ENCODE measurements at regions not wholly inside any gene's neighbourhood (a gene's known extent, or its start where the extent isn't known, plus 50 kb on each side); places are given as distances from the start of the nearest gene placed in this dataset.

- TF ChIP-seq EP300 (IDR thresholded peaks at IDR 0.05; ENCODE audit: borderline replicate concordance): no peak
- TF ChIP-seq NFIC (IDR thresholded peaks at IDR 0.05): no peak
- no peak for TF ChIP-seq TAF1 (IDR thresholded peaks at IDR 0.05; ENCODE audit: low read depth)
- no peak for TF ChIP-seq CEBPB (IDR thresholded peaks at IDR 0.05)
- TF ChIP-seq EGR1 (IDR thresholded peaks at IDR 0.05): no peak
- no peak for TF ChIP-seq TEAD4 (IDR thresholded peaks at IDR 0.05)
- TF ChIP-seq FOXM1 (IDR thresholded peaks at IDR 0.05; ENCODE audit: borderline replicate concordance, low read depth): no peak
- no peak for TF ChIP-seq USF1 (IDR thresholded peaks at IDR 0.05)
Observed at GRCh38 chr19:31910224-31910623, 435.2 kb upstream of the ZNF507 start.

GRCh38 chr19:31911577-31911976 lies 433.8 kb upstream of the ZNF507 start:
- TF ChIP-seq REST (IDR thresholded peaks at IDR 0.05; ENCODE audit: low read depth) (no peak), TEAD4 (IDR thresholded peaks at IDR 0.05) (no peak), FOXM1 (IDR thresholded peaks at IDR 0.05; ENCODE audit: borderline replicate concordance, low read depth) (no peak), RAD21 (IDR thresholded peaks at IDR 0.05; ENCODE audit: low read depth) (no peak), MAX (IDR thresholded peaks at IDR 0.05) (no peak), TCF12 (IDR thresholded peaks at IDR 0.05; ENCODE audit: low read depth) (no peak), YY1 (IDR thresholded peaks at IDR 0.05; ENCODE audit: low read depth) (no peak), ZBTB7A (IDR thresholded peaks at IDR 0.05; ENCODE audit: low read depth) (no peak), TAF1 (IDR thresholded peaks at IDR 0.05; ENCODE audit: low read depth) (no peak), NFIC (IDR thresholded peaks at IDR 0.05) (no peak), CEBPB (IDR thresholded peaks at IDR 0.05) (no peak)

GRCh38 chr19:31913103-31913661 lies 432.2 kb upstream of the ZNF507 start:
- TF ChIP-seq YY1 (IDR thresholded peaks at IDR 0.05; ENCODE audit: low read depth): no peak
- TF ChIP-seq FOXM1 (IDR thresholded peaks at IDR 0.05; ENCODE audit: borderline replicate concordance, low read depth): no peak
- TF ChIP-seq TEAD4 (IDR thresholded peaks at IDR 0.05): no peak
- no peak for TF ChIP-seq RAD21 (IDR thresholded peaks at IDR 0.05; ENCODE audit: low read depth)
- no peak for TF ChIP-seq CEBPB (IDR thresholded peaks at IDR 0.05)
- no peak for TF ChIP-seq MAX (IDR thresholded peaks at IDR 0.05)
- TF ChIP-seq NFIC (IDR thresholded peaks at IDR 0.05): no peak
- no peak for TF ChIP-seq REST (IDR thresholded peaks at IDR 0.05; ENCODE audit: low read depth)
- no peak for TF ChIP-seq ZBTB7A (IDR thresholded peaks at IDR 0.05; ENCODE audit: low read depth)
- no peak for TF ChIP-seq CREB1 (IDR thresholded peaks at IDR 0.05; ENCODE audit: low read depth)
- no peak for TF ChIP-seq TAF1 (IDR thresholded peaks at IDR 0.05; ENCODE audit: low read depth)

GRCh38 chr19:31930401-31930800 lies 415.0 kb upstream of the ZNF507 start:
- TF ChIP-seq FOXM1 (IDR thresholded peaks at IDR 0.05; ENCODE audit: borderline replicate concordance, low read depth) (no peak), EGR1 (IDR thresholded peaks at IDR 0.05) (no peak), MAX (IDR thresholded peaks at IDR 0.05) (no peak), USF1 (IDR thresholded peaks at IDR 0.05) (no peak), YY1 (IDR thresholded peaks at IDR 0.05; ENCODE audit: low read depth) (no peak), RAD21 (IDR thresholded peaks at IDR 0.05; ENCODE audit: low read depth) (no peak), CREB1 (IDR thresholded peaks at IDR 0.05; ENCODE audit: low read depth) (no peak)

GRCh38 chr19:31937983-31938382 lies 407.4 kb upstream of the ZNF507 start:
- TF ChIP-seq TCF12 (IDR thresholded peaks at IDR 0.05; ENCODE audit: low read depth): no peak
- no peak for TF ChIP-seq TEAD4 (IDR thresholded peaks at IDR 0.05)
- TF ChIP-seq ZBTB7A (IDR thresholded peaks at IDR 0.05; ENCODE audit: low read depth): no peak

- no peak for TF ChIP-seq RAD21 (IDR thresholded peaks at IDR 0.05; ENCODE audit: low read depth)
Observed at GRCh38 chr19:31938675-31939074, 406.7 kb upstream of the ZNF507 start.

GRCh38 chr19:31940396-31940795 lies 405.0 kb upstream of the ZNF507 start:
- TF ChIP-seq TAF1 (IDR thresholded peaks at IDR 0.05; ENCODE audit: low read depth): no peak
- TF ChIP-seq REST (IDR thresholded peaks at IDR 0.05; ENCODE audit: low read depth): no peak
- no peak for TF ChIP-seq YY1 (IDR thresholded peaks at IDR 0.05; ENCODE audit: low read depth)
- no peak for TF ChIP-seq TCF12 (IDR thresholded peaks at IDR 0.05; ENCODE audit: low read depth)
- TF ChIP-seq TEAD4 (IDR thresholded peaks at IDR 0.05): no peak
- TF ChIP-seq USF1 (IDR thresholded peaks at IDR 0.05): no peak
- TF ChIP-seq RAD21 (IDR thresholded peaks at IDR 0.05; ENCODE audit: low read depth): no peak
- no peak for TF ChIP-seq EP300 (IDR thresholded peaks at IDR 0.05; ENCODE audit: borderline replicate concordance)
- no peak for TF ChIP-seq EGR1 (IDR thresholded peaks at IDR 0.05)
- no peak for TF ChIP-seq NFIC (IDR thresholded peaks at IDR 0.05)
- no peak for TF ChIP-seq ZBTB7A (IDR thresholded peaks at IDR 0.05; ENCODE audit: low read depth)
- TF ChIP-seq CREB1 (IDR thresholded peaks at IDR 0.05; ENCODE audit: low read depth): no peak
- TF ChIP-seq MAX (IDR thresholded peaks at IDR 0.05): no peak
- TF ChIP-seq FOXM1 (IDR thresholded peaks at IDR 0.05; ENCODE audit: borderline replicate concordance, low read depth): no peak
- no peak for TF ChIP-seq CEBPB (IDR thresholded peaks at IDR 0.05)

Measured in Ishikawa (cell line).